Uterus (tissue), 2 donors: ENCODE measurements at regions not wholly inside any gene's neighbourhood (a gene's known extent, or its start where the extent isn't known, plus 50 kb on each side); places are given as distances from the start of the nearest gene placed in this dataset.

Experiments
- CTCF ChIP-seq, 4 experiments: fragments of 200-600 bp in 2 of 4; fragments of 450-650 bp in 2 of 4; sonication (generic) in 2 of 4; IDR thresholded peaks; one replicate each; pipeline ENCODE4 v1.5.1; 2016 to 2019; ENCODE audit warnings: antibody characterized with exemption in 4 of 4, mild to moderate bottlenecking in 2 of 4, moderate library complexity in 1 of 4
- POLR2A ChIP-seq, 2 donors: fragments of 450-650 bp; IDR thresholded peaks; one replicate each; pipeline ENCODE4 v1.6.1; 2016; ENCODE audit warnings: antibody characterized with exemption in 2 of 2, mild to moderate bottlenecking in 1 of 2, moderate library complexity in 1 of 2

DNA sequence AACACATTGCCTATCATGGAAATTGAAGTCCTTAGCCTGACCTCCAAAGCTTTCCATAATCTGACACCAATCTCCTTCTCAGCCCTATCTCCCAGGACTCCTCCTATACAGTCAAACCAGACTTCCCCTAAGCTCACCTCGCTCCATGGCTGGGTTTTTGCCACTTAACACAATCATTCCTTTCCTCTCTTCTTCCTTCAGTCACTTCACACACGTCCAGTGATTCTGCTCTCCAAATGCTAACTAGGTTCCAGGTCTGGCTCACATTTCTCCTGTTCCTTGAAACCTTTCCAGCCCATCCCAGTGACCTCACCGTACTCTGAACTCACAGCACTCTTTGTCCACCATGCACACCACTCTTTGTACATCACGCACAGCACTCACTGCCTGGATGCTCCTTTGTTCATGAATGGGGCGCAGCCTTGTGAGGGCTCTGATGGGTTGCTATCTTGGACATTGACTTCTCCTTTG is 98.4 kb downstream of the GLUL start:
- TF ChIP-seq CTCF (IDR thresholded peaks at IDR 0.05), result no peak
- no peak for TF ChIP-seq POLR2A (IDR thresholded peaks at IDR 0.05)
